ENCODE measurements at regions not wholly inside any gene's neighbourhood (a gene's known extent, or its start where the extent isn't known, plus 50 kb on each side); places are given as distances from the start of the nearest gene placed in this dataset.

GRCh38 chr13:77460195-77460594 lies 75.3 kb upstream of the SCEL start:
- no peak for TF ChIP-seq POLR2AphosphoS5 (IDR thresholded peaks at IDR 0.05)
- no peak for TF ChIP-seq CTCF (IDR thresholded peaks at IDR 0.05)
- no peak for TF ChIP-seq EP300 (IDR thresholded peaks at IDR 0.05)
- no peak for TF ChIP-seq POLR2A (IDR thresholded peaks at IDR 0.05; ENCODE audit: low read depth)
- Histone ChIP-seq H3K27ac (replicated peaks in 1 of 4) (no peak overlapping the region), H3K36me3 (no peaks in the 10 kb centered on the region), H3K4me1 (no peaks in the 10 kb centered on the region), H3K9me3 (no peaks in the 10 kb centered on the region), H3K27me3 (no peaks in the 10 kb centered on the region), H3K4me3 (no peak overlapping the region)
- DNase-seq (ENCODE audit: extremely low spot score) = no peak
- WGBS = 56% methylated on average over 2 of the region's 2 CpGs
- intact Hi-C loops (cut with DNase I) = no loop called here

- no peaks in the 10 kb centered on the region for H3K4me1 ChIP-seq
- H3K9me3 ChIP-seq = no peaks in the 10 kb centered on the region
- TF ChIP-seq CTCF (IDR thresholded peaks at IDR 0.05) (no peak), EP300 (IDR thresholded peaks at IDR 0.05) (no peak), POLR2A (IDR thresholded peaks at IDR 0.05; ENCODE audit: low read depth) (no peak), POLR2AphosphoS5 (IDR thresholded peaks at IDR 0.05) (no peak)
- H3K27me3 ChIP-seq = no peaks in the 10 kb centered on the region
- intact Hi-C loops (cut with DNase I) = no loop called here
- no peak overlapping the region for H3K27ac ChIP-seq (replicated peaks in 1 of 4)
- WGBS = 84% methylated on average over 3 of the region's 3 CpGs
- H3K36me3 ChIP-seq = no peaks in the 10 kb centered on the region
- H3K4me3 ChIP-seq = no peak overlapping the region
- no peak for DNase-seq (ENCODE audit: extremely low spot score)
Observed at GRCh38 chr13:77459592-77459991, 75.9 kb upstream of the SCEL start.

- Histone ChIP-seq H3K4me3 (no peak overlapping the region), H3K9me3 (no peaks in the 10 kb centered on the region), H3K4me1 (no peaks in the 10 kb centered on the region), H3K27me3 (no peaks in the 10 kb centered on the region), H3K27ac (replicated peaks in 1 of 4) (no peak overlapping the region), H3K36me3 (no peaks in the 10 kb centered on the region)
- TF ChIP-seq CTCF (IDR thresholded peaks at IDR 0.05) = no peak
- no peak for TF ChIP-seq EP300 (IDR thresholded peaks at IDR 0.05)
- TF ChIP-seq POLR2A (IDR thresholded peaks at IDR 0.05; ENCODE audit: low read depth) = no peak
- TF ChIP-seq POLR2AphosphoS5 (IDR thresholded peaks at IDR 0.05) = no peak
- intact Hi-C loops (cut with DNase I) = no loop called here
- no peak for DNase-seq (ENCODE audit: extremely low spot score)
- WGBS = 33% methylated on average over 1 of the region's 1 CpG
Observed at GRCh38 chr13:77458736-77459135, 76.8 kb upstream of the SCEL start.

DNA sequence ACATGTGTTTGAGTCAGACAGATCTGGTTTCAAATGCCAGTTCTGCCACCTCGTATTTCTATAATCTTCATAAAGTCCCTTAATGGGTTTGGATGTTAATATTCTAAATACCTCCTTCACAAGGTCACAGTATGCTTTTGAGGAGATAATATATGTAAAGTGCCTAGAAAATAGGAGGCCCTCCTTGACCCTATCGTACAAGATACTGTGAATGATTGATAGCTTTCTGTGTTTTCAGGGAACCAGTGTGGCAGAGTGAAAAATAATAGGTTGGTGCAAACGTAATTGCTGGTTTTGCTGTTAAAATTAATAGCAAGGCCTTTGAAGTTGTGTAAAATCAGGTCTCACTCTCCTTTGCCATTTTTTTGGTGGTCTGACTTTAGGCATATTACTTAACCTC lies 77.5 kb upstream of the SCEL start:
- no peak overlapping the region for H3K27ac ChIP-seq (replicated peaks in 1 of 4)
- no peak for TF ChIP-seq CTCF (IDR thresholded peaks at IDR 0.05)
- no peak for TF ChIP-seq POLR2AphosphoS5 (IDR thresholded peaks at IDR 0.05)
- no peak for DNase-seq (ENCODE audit: extremely low spot score)
- no peaks in the 10 kb centered on the region for H3K9me3 ChIP-seq
- no peaks in the 10 kb centered on the region for H3K27me3 ChIP-seq
- 67% methylated on average over 3 of the region's 3 CpGs for WGBS
- intact Hi-C loops (cut with DNase I) = no loop called here
- no peak overlapping the region for H3K4me3 ChIP-seq
- H3K4me1 ChIP-seq = no peaks in the 10 kb centered on the region
- no peaks in the 10 kb centered on the region for H3K36me3 ChIP-seq

GRCh38 chr13:77456271-77456670 lies 79.2 kb upstream of the SCEL start:
- no peaks in the 10 kb centered on the region for H3K9me3 ChIP-seq
- H3K4me1 ChIP-seq = no peaks in the 10 kb centered on the region
- no peak for TF ChIP-seq POLR2A (IDR thresholded peaks at IDR 0.05; ENCODE audit: low read depth)
- TF ChIP-seq CTCF (IDR thresholded peaks at IDR 0.05) = no peak
- no peak for TF ChIP-seq EP300 (IDR thresholded peaks at IDR 0.05)
- TF ChIP-seq POLR2AphosphoS5 (IDR thresholded peaks at IDR 0.05) = no peak
- no peak for DNase-seq (ENCODE audit: extremely low spot score)
- no peaks in the 10 kb centered on the region for H3K27me3 ChIP-seq
- H3K4me3 ChIP-seq = no peak overlapping the region
- no peak overlapping the region for H3K27ac ChIP-seq (replicated peaks in 1 of 4)
- no peaks in the 10 kb centered on the region for H3K36me3 ChIP-seq
- intact Hi-C loops (cut with DNase I) = no loop called here
- 0% methylated on average over 1 of the region's 1 CpG for WGBS

Measured in esophagus muscularis mucosa (tissue), 4 donors.